GM23338 (cell line): ENCODE measurements at regions not wholly inside any gene's neighbourhood (a gene's known extent, or its start where the extent isn't known, plus 50 kb on each side); places are given as distances from the start of the nearest gene placed in this dataset.

Experiments
- ATAC-seq: fragments of 200-7000 bp; cut with Tn5 transposase; 3 replicates; pipeline ENCODE4 v1.9.1; 2020
- DNase-seq: peaks from one replicate; pipeline ENCODE4 v3.0.0-alpha.2; 2015; ENCODE audit warnings: low spot score
- H2AFZ ChIP-seq: fragments of 200-600 bp; sonication (generic); 2 replicates; pipeline ENCODE4 v1.8.0; 2016; ENCODE audit warnings: antibody characterized with exemption, mild to moderate bottlenecking, moderate library complexity
- H3F3A ChIP-seq: fragments of 200-600 bp; sonication (generic); replicated peaks from 2 replicates; pipeline ENCODE4 v1.8.0; 2017; ENCODE audit warnings: antibody characterized with exemption, mixed run types, low read depth
- H3K27ac ChIP-seq: fragments of 200-600 bp; sonication (generic); 2 replicates; pipeline ENCODE4 v1.6.1; 2016; ENCODE audit warnings: low read depth
- H3K27me3 ChIP-seq: fragments of 200-600 bp; sonication (generic); 2 replicates; pipeline ENCODE4 v1.8.0; 2016; ENCODE audit warnings: mild to moderate bottlenecking, mixed run types, moderate library complexity; ENCODE audit not compliant: insufficient read depth
- H3K36me3 ChIP-seq: fragments of 200-600 bp; sonication (generic); 2 replicates; pipeline ENCODE4 v1.8.0; 2016; ENCODE audit warnings: mild to moderate bottlenecking; ENCODE audit not compliant: insufficient read depth
- H3K4me1 ChIP-seq: fragments of 200-600 bp; sonication (generic); 2 replicates; pipeline ENCODE4 v1.8.0; 2016; ENCODE audit warnings: mild to moderate bottlenecking, moderate library complexity; ENCODE audit not compliant: insufficient read depth
- H3K4me2 ChIP-seq: fragments of 200-600 bp; sonication (generic); 2 replicates; pipeline ENCODE4 v1.7.1; 2017; ENCODE audit warnings: mixed run types
- H3K4me3 ChIP-seq: fragments of 200-600 bp; sonication (generic); 2 replicates; pipeline ENCODE4 v1.6.1; 2016; ENCODE audit warnings: mixed run types
- H3K79me2 ChIP-seq: fragments of 200-600 bp; sonication (generic); replicated peaks from 2 replicates; pipeline ENCODE4 v1.8.0; 2017; ENCODE audit warnings: mild to moderate bottlenecking; ENCODE audit not compliant: insufficient read depth
- H3K9me2 ChIP-seq: fragments of 200-600 bp; sonication (generic); 2 replicates; pipeline ENCODE4 v1.8.0; 2017; ENCODE audit not compliant: insufficient read depth
- H4K20me1 ChIP-seq: fragments of 200-600 bp; sonication (generic); replicated peaks from 2 replicates; pipeline ENCODE4 v1.8.0; 2017; ENCODE audit warnings: mild to moderate bottlenecking; ENCODE audit not compliant: insufficient read depth
- H3K27ac Mint-ChIP-seq: 2 replicates; pipeline ENCODE4 v1.8.0; 2020; ENCODE audit warnings: inconsistent platforms, mild to moderate bottlenecking, moderate library complexity, mixed read lengths
- H3K27me3 Mint-ChIP-seq: 3 replicates; pipeline ENCODE4 v1.8.0; 2022; ENCODE audit warnings: low read depth, mild to moderate bottlenecking, moderate library complexity, mixed read lengths, inconsistent platforms; ENCODE audit not compliant: insufficient read depth, poor library complexity
- H3K36me3 Mint-ChIP-seq: 3 replicates; pipeline ENCODE4 v1.8.0; 2021; ENCODE audit warnings: low read depth, mild to moderate bottlenecking, inconsistent platforms, moderate library complexity, mixed read lengths
- H3K4me1 Mint-ChIP-seq: 3 replicates; pipeline ENCODE4 v1.8.0; 2020; ENCODE audit warnings: mild to moderate bottlenecking, inconsistent platforms, mixed read lengths
- H3K4me3 Mint-ChIP-seq: 3 replicates; pipeline ENCODE4 v1.8.0; 2021; ENCODE audit warnings: moderate library complexity, mild to moderate bottlenecking, inconsistent platforms, mixed read lengths
- H3K9me3 Mint-ChIP-seq: 3 replicates; pipeline ENCODE4 v1.8.0; 2020; ENCODE audit warnings: moderate library complexity, mild to moderate bottlenecking, inconsistent platforms, mixed read lengths
- CREB1 ChIP-seq: fragments of 250-450 bp; sonication (Bioruptor Pico); IDR thresholded peaks from 2 replicates; pipeline ENCODE4 v1.5.0; 2020; ENCODE audit warnings: low read depth, mild to moderate bottlenecking, moderate library complexity
- EZH2 ChIP-seq: fragments of 200-600 bp; sonication (generic); IDR thresholded peaks from one replicate; pipeline ENCODE4 v1.8.0; 2017; ENCODE audit warnings: antibody characterized with exemption, mild to moderate bottlenecking, low read depth; ENCODE audit not compliant: unreplicated experiment
- EZH2phosphoT487 ChIP-seq: fragments of 200-600 bp; sonication (generic); IDR thresholded peaks from one replicate; pipeline ENCODE4 v1.8.1; 2018; ENCODE audit warnings: antibody characterized with exemption; ENCODE audit not compliant: unreplicated experiment
- NANOG ChIP-seq: IDR thresholded peaks from 2 replicates; pipeline ENCODE4 v1.6.1; 2016; ENCODE audit warnings: antibody characterized with exemption, borderline replicate concordance
- POLR2AphosphoS5 ChIP-seq: IDR thresholded peaks from 2 replicates; pipeline ENCODE4 v1.6.1; 2016; ENCODE audit warnings: antibody characterized with exemption, low read depth
- STAT1 ChIP-seq: IDR thresholded peaks from one replicate; pipeline ENCODE4 v1.6.1; 2016; ENCODE audit warnings: antibody characterized with exemption; ENCODE audit not compliant: unreplicated experiment
- ZNF114 ChIP-seq: fragments of 250-450 bp; sonication (Bioruptor Pico); IDR thresholded peaks from 2 replicates; pipeline ENCODE4 v1.5.0; 2020; ENCODE audit warnings: mild to moderate bottlenecking, moderate library complexity
- ZNF331 ChIP-seq: fragments of 250-450 bp; sonication (Bioruptor Pico); IDR thresholded peaks from 2 replicates; pipeline ENCODE4 v1.5.0; 2020; ENCODE audit warnings: low read depth, mild to moderate bottlenecking, moderate library complexity
- TF ChIP-seq, protein P1 (sequence below): IDR thresholded peaks from one replicate; pipeline ENCODE4 v1.6.1; 2018; ENCODE audit warnings: antibody characterized with exemption; ENCODE audit not compliant: unreplicated experiment
- TF ChIP-seq, protein P2 (sequence below), 2 experiments: fragments of 200-600 bp in 1 of 2; sonication (generic) in 1 of 2; conservative IDR thresholded peaks; 2 replicates each; pipeline versions ENCODE4 v1.5.1 to v1.6.1; 2016 to 2017; ENCODE audit warnings: antibody characterized with exemption in 2 of 2, low read depth in 2 of 2, mild to moderate bottlenecking in 2 of 2, moderate library complexity in 1 of 2
- TF ChIP-seq, protein P3 (sequence below): IDR thresholded peaks from 2 replicates; pipeline ENCODE4 v1.6.1; 2016; ENCODE audit warnings: antibody characterized with exemption

DNA sequence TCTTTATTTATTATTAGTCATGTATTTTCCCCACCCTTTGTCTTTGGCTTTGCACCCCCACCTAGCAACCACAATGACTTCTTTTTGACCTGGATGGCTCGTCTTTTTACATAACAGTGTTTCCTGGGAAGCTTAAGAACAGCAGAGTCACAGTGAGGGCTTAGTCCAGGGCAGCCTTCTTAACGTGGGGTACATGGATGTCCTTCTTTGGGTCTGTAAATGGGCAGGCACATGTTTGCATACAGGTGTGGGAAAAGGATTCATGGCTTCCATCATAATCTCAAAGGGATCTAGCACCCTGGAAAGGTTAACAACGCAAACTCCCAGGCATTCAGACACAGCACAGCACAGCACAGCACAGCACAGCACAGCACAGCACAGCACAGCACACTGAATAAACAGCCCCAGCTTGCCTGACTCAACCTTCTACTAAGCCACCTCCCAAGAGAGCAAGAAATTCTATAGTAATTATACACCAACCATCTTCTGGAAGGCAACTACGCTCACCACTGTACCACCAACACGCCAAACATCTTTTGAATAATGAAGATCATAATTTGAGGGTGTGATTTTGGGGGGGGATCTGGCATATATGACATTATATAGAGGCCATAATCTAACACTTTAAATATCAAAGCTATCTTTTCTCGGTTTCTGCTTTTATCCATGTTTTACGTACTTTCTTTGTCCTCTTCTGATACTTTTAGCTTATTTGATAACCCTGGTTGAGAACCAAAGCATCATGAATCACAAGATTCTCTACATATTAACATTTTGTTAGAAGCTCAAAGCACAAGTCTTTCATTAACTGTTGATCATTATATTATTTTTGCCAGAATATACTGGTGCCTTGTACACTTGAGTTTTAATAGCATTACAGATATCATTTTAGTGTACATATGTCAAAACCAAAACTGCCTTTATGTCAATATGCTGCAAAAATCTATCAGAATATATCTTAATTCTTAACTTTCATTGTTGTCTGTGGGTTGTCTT, 177.2 kb upstream of the KLF14 start:
- H3K9me2 ChIP-seq = no peaks in the 10 kb centered on the region
- Mint-ChIP-seq H3K36me3 (no peaks in the 10 kb centered on the region), H3K9me3 (no peaks in the 10 kb centered on the region), H3K27ac (peak overlapping the region; percentile 97), H3K4me1 (peaks cover 75% of the 10 kb centered on the region), H3K4me3 (peak overlapping the region; percentile 59), H3K27me3 (peaks cover 16% of the 10 kb centered on the region)
- H3K27ac ChIP-seq = peak overlapping the region; percentile 45
- TF ChIP-seq EZH2phosphoT487 (no peak), POLR2AphosphoS5 (0 out of 2 replicates have a peak, but pooled peaks have one; percentile 26), NANOG (peak; percentile 75)
- H3K27me3 ChIP-seq = no peaks in the 10 kb centered on the region
- H3K36me3 ChIP-seq = no peaks in the 10 kb centered on the region
- DNase-seq = peak; percentile 76
- no peak overlapping the region for H2AFZ ChIP-seq
- H3K4me2 ChIP-seq = peak overlapping the region; percentile 58
- no peaks in the 10 kb centered on the region for H3K79me2 ChIP-seq
- H3K4me3 ChIP-seq = peak overlapping the region; percentile 5
- no peaks in the 10 kb centered on the region for H4K20me1 ChIP-seq
- H3F3A ChIP-seq = no peaks in the 10 kb centered on the region
- ATAC-seq = peak; percentile 89
- H3K4me1 ChIP-seq = peaks cover 45% of the 10 kb centered on the region

DNA sequence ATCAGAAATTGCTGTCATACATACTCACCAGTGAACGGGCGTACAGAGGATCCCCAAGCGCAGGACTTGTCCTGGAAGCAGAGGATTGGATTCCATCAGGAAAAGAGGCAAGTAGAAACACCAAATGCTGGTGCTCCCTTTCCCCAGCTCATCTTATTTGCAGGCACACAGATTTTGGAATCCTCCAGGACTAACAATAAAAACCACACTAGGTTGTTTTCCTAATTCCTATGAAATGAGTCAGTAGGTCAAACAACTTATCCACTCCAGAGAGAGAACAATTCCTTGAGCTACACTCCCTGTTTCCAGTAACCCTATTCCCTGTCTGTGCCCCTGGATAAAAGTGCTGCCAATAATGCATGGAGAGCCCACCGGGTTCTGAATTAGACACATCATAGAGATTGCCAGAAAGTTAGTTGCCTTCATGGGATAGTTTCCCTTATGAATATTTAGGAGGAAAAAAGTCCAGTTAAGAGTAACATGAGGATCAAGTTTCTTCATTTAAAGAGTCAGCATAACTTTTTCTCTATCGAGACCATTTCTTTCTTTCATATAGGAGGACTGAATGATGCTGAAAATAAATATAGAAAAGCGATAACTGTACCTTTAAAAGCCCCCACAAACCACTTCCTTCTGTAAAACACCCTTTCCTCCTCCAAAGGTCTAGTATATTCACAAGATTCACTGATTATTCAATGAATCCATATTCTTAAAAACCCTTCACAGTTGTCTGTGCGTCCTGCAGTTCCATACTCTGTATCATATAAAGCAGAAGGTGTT, 178.3 kb upstream of the KLF14 start:
- ATAC-seq (no peak), DNase-seq (no peak)
- peaks cover 80% of the 10 kb centered on the region for H3K4me1 Mint-ChIP-seq
- no peaks in the 10 kb centered on the region for H3K36me3 Mint-ChIP-seq
- Histone ChIP-seq H3K4me3 (no peak overlapping the region), H2AFZ (no peak overlapping the region), H3K4me2 (peak overlapping the region; percentile 42), H3K79me2 (no peaks in the 10 kb centered on the region), H3K9me2 (no peaks in the 10 kb centered on the region), H4K20me1 (no peaks in the 10 kb centered on the region), H3F3A (no peaks in the 10 kb centered on the region), H3K27me3 (no peaks in the 10 kb centered on the region), H3K36me3 (no peaks in the 10 kb centered on the region), H3K27ac (peak overlapping the region; percentile 78; the same call in 1 of the 2 replicates), H3K4me1 (peaks cover 45% of the 10 kb centered on the region)
- no peaks in the 10 kb centered on the region for H3K9me3 Mint-ChIP-seq
- H3K4me3 Mint-ChIP-seq = no peak overlapping the region
- H3K27me3 Mint-ChIP-seq = peaks cover 18% of the 10 kb centered on the region
- peak overlapping the region; percentile 88 for H3K27ac Mint-ChIP-seq
- TF ChIP-seq EZH2phosphoT487 = no peak
- TF ChIP-seq, protein P1, sequence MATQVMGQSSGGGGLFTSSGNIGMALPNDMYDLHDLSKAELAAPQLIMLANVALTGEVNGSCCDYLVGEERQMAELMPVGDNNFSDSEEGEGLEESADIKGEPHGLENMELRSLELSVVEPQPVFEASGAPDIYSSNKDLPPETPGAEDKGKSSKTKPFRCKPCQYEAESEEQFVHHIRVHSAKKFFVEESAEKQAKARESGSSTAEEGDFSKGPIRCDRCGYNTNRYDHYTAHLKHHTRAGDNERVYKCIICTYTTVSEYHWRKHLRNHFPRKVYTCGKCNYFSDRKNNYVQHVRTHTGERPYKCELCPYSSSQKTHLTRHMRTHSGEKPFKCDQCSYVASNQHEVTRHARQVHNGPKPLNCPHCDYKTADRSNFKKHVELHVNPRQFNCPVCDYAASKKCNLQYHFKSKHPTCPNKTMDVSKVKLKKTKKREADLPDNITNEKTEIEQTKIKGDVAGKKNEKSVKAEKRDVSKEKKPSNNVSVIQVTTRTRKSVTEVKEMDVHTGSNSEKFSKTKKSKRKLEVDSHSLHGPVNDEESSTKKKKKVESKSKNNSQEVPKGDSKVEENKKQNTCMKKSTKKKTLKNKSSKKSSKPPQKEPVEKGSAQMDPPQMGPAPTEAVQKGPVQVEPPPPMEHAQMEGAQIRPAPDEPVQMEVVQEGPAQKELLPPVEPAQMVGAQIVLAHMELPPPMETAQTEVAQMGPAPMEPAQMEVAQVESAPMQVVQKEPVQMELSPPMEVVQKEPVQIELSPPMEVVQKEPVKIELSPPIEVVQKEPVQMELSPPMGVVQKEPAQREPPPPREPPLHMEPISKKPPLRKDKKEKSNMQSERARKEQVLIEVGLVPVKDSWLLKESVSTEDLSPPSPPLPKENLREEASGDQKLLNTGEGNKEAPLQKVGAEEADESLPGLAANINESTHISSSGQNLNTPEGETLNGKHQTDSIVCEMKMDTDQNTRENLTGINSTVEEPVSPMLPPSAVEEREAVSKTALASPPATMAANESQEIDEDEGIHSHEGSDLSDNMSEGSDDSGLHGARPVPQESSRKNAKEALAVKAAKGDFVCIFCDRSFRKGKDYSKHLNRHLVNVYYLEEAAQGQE = no peak
- TF ChIP-seq EZH2 = no peak
- no peak for TF ChIP-seq ZNF331 (CRISPR knock-in tag)
- TF ChIP-seq, protein P2, sequence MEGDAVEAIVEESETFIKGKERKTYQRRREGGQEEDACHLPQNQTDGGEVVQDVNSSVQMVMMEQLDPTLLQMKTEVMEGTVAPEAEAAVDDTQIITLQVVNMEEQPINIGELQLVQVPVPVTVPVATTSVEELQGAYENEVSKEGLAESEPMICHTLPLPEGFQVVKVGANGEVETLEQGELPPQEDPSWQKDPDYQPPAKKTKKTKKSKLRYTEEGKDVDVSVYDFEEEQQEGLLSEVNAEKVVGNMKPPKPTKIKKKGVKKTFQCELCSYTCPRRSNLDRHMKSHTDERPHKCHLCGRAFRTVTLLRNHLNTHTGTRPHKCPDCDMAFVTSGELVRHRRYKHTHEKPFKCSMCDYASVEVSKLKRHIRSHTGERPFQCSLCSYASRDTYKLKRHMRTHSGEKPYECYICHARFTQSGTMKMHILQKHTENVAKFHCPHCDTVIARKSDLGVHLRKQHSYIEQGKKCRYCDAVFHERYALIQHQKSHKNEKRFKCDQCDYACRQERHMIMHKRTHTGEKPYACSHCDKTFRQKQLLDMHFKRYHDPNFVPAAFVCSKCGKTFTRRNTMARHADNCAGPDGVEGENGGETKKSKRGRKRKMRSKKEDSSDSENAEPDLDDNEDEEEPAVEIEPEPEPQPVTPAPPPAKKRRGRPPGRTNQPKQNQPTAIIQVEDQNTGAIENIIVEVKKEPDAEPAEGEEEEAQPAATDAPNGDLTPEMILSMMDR (conservative IDR thresholded peaks at IDR 0.05; ENCODE audit: low read depth in 2 of 2) = no peak
- TF ChIP-seq NANOG = no peak
- TF ChIP-seq ZNF114 = no peak
- TF ChIP-seq, protein P3, sequence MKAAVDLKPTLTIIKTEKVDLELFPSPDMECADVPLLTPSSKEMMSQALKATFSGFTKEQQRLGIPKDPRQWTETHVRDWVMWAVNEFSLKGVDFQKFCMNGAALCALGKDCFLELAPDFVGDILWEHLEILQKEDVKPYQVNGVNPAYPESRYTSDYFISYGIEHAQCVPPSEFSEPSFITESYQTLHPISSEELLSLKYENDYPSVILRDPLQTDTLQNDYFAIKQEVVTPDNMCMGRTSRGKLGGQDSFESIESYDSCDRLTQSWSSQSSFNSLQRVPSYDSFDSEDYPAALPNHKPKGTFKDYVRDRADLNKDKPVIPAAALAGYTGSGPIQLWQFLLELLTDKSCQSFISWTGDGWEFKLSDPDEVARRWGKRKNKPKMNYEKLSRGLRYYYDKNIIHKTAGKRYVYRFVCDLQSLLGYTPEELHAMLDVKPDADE = no peak
- no peak for TF ChIP-seq CREB1 (CRISPR knock-in tag)
- no peak for TF ChIP-seq STAT1
